H1 (cell line): ENCODE measurements at regions not wholly inside any gene's neighbourhood (a gene's known extent, or its start where the extent isn't known, plus 50 kb on each side); places are given as distances from the start of the nearest gene placed in this dataset.

Source experiments
- CBX8 ChIP-seq: fragments of 300-800, 300-1000 bp; sonication (generic); IDR thresholded peaks from 2 replicates; pipeline ENCODE4 v1.7.1; 2016; ENCODE audit warnings: low read depth, low read length, borderline replicate concordance
- CHD2 ChIP-seq: IDR thresholded peaks from 2 replicates; pipeline ENCODE4 v1.6.1; 2012; ENCODE audit warnings: low read length, improper control_type of control experiment
- GABPA ChIP-seq: IDR thresholded peaks from 2 replicates; pipeline ENCODE4 v1.6.1; 2011; ENCODE audit warnings: mild to moderate bottlenecking, low read length, moderate library complexity, borderline replicate concordance; ENCODE audit not compliant: insufficient read depth
- HDAC6 ChIP-seq: IDR thresholded peaks from one replicate; pipeline ENCODE4 v1.7.1; 2012; ENCODE audit warnings: low read depth, mild to moderate bottlenecking, inconsistent platforms, low read length, moderate library complexity
- POLR2A ChIP-seq, 2 experiments: IDR thresholded peaks; 1 replicate in 1 of 2; 2 replicates in 1 of 2; pipeline ENCODE4 v1.6.1; 2011; ENCODE audit warnings: low read depth in 2 of 2, low read length in 2 of 2, mild to moderate bottlenecking in 2 of 2; ENCODE audit errors: control extremely low read depth in 1 of 2
- POLR2AphosphoS5 ChIP-seq: IDR thresholded peaks from 2 replicates; pipeline ENCODE4 v1.6.1; 2011; ENCODE audit warnings: low read depth, low read length
- RFX5 ChIP-seq: IDR thresholded peaks from 2 replicates; pipeline ENCODE4 v1.6.1; 2011; ENCODE audit warnings: low read depth, low read length, improper control_type of control experiment, borderline replicate concordance
- SRF ChIP-seq: IDR thresholded peaks from 2 replicates; pipeline ENCODE4 v1.6.1; 2011; ENCODE audit warnings: mild to moderate bottlenecking, low read depth, low read length, moderate library complexity
- TF ChIP-seq, protein P1 (sequence below), 3 experiments: IDR thresholded peaks; 1 replicate in 2 of 3; 2 replicates in 1 of 3; pipeline versions ENCODE4 v1.5.1 to v1.6.1; 2011; ENCODE audit warnings: low read length in 3 of 3, mild to moderate bottlenecking in 3 of 3, inconsistent platforms in 2 of 3, low read depth in 1 of 3, moderate library complexity in 1 of 3; ENCODE audit not compliant: insufficient read depth in 1 of 3; ENCODE audit errors: control extremely low read depth in 1 of 3
- TF ChIP-seq, protein P2 (sequence below): IDR thresholded peaks from 2 replicates; pipeline ENCODE4 v1.6.1; 2012; ENCODE audit warnings: low read length, inconsistent platforms
- TF ChIP-seq, protein P3 (sequence below): IDR thresholded peaks from 2 replicates; pipeline ENCODE4 v1.6.1; 2012; ENCODE audit warnings: inconsistent platforms
- TF ChIP-seq, protein P4 (sequence below): IDR thresholded peaks from 2 replicates; pipeline ENCODE4 v1.6.1; 2012; ENCODE audit warnings: inconsistent platforms

DNA sequence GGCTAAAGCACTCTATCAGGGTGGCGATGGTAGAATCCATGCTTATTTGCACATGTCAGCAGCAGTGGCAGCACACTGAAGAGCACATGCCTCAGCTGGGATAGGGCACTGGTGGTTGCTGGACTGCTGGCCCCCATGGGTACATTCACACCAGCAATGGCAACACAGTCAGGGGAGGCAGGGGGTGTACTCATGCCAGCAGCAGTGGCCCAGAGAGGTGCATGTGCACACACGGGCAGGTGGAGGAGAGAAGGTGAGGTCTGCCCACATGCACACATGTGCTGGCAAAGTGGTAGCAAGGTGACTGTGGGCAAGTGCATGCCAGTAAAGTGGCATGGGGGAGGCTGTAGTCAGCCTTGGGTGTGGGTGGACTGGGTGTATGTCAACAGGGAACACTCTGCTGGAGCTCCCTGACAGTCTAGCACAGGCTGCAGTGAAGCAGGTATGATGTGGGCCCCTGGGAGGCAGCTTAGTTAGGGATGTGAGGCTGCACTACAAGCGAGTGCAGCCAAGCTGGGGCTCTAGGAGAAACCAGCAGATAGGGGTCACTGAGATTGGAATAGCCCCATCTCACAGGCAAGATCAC is 53.9 kb upstream of the NPAP1 start:
- TF ChIP-seq POLR2A (IDR thresholded peaks at IDR 0.05; ENCODE audit: control extremely low read depth in 1 of 2, low read depth in 2 of 2, low read length in 2 of 2) (no peak), SRF (no peak), RFX5 (no peak), CBX8 (no peak), HDAC6 (no peak), CHD2 (no peak), POLR2AphosphoS5 (no peak), GABPA (no peak)
- TF ChIP-seq, protein P1, sequence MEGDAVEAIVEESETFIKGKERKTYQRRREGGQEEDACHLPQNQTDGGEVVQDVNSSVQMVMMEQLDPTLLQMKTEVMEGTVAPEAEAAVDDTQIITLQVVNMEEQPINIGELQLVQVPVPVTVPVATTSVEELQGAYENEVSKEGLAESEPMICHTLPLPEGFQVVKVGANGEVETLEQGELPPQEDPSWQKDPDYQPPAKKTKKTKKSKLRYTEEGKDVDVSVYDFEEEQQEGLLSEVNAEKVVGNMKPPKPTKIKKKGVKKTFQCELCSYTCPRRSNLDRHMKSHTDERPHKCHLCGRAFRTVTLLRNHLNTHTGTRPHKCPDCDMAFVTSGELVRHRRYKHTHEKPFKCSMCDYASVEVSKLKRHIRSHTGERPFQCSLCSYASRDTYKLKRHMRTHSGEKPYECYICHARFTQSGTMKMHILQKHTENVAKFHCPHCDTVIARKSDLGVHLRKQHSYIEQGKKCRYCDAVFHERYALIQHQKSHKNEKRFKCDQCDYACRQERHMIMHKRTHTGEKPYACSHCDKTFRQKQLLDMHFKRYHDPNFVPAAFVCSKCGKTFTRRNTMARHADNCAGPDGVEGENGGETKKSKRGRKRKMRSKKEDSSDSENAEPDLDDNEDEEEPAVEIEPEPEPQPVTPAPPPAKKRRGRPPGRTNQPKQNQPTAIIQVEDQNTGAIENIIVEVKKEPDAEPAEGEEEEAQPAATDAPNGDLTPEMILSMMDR (IDR thresholded peaks at IDR 0.05; ENCODE audit: control extremely low read depth in 1 of 3, insufficient read depth in 1 of 3, low read depth in 1 of 3, low read length in 3 of 3), result no peak
- TF ChIP-seq, protein P2, sequence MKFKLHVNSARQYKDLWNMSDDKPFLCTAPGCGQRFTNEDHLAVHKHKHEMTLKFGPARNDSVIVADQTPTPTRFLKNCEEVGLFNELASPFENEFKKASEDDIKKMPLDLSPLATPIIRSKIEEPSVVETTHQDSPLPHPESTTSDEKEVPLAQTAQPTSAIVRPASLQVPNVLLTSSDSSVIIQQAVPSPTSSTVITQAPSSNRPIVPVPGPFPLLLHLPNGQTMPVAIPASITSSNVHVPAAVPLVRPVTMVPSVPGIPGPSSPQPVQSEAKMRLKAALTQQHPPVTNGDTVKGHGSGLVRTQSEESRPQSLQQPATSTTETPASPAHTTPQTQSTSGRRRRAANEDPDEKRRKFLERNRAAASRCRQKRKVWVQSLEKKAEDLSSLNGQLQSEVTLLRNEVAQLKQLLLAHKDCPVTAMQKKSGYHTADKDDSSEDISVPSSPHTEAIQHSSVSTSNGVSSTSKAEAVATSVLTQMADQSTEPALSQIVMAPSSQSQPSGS, result no peak
- TF ChIP-seq, protein P3, sequence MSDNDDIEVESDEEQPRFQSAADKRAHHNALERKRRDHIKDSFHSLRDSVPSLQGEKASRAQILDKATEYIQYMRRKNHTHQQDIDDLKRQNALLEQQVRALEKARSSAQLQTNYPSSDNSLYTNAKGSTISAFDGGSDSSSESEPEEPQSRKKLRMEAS, result no peak
- TF ChIP-seq, protein P4, sequence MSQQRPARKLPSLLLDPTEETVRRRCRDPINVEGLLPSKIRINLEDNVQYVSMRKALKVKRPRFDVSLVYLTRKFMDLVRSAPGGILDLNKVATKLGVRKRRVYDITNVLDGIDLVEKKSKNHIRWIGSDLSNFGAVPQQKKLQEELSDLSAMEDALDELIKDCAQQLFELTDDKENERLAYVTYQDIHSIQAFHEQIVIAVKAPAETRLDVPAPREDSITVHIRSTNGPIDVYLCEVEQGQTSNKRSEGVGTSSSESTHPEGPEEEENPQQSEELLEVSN, result no peak
